ENCODE measurements at regions not wholly inside any gene's neighbourhood (a gene's known extent, or its start where the extent isn't known, plus 50 kb on each side); places are given as distances from the start of the nearest gene placed in this dataset.

DNA sequence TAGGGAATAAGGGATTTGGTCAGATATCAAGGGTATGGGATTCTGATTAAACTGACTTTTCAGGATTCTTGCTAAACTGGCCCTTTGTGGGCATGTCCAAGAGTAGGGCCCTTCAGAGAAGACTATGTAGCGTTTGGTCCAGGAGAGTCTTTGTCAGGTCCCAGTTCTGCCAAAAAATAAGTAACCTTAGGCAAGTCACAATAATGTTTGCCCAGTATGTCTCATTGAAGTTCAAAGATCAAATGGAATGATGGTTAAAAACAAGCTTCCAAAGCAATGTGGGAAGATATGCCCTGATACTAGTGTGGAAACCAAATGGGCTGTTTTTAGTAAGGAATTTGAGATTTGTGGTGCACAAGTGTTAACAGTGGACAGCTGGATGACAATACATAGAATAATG is 454.4 kb downstream of the WDR72 start:
- no peak overlapping the region for H3K27ac ChIP-seq
- TF ChIP-seq, protein P1, sequence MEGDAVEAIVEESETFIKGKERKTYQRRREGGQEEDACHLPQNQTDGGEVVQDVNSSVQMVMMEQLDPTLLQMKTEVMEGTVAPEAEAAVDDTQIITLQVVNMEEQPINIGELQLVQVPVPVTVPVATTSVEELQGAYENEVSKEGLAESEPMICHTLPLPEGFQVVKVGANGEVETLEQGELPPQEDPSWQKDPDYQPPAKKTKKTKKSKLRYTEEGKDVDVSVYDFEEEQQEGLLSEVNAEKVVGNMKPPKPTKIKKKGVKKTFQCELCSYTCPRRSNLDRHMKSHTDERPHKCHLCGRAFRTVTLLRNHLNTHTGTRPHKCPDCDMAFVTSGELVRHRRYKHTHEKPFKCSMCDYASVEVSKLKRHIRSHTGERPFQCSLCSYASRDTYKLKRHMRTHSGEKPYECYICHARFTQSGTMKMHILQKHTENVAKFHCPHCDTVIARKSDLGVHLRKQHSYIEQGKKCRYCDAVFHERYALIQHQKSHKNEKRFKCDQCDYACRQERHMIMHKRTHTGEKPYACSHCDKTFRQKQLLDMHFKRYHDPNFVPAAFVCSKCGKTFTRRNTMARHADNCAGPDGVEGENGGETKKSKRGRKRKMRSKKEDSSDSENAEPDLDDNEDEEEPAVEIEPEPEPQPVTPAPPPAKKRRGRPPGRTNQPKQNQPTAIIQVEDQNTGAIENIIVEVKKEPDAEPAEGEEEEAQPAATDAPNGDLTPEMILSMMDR (conservative IDR thresholded peaks at IDR 0.05) = no peak

- H3K27ac ChIP-seq = no peak overlapping the region
- TF ChIP-seq, protein P1 (conservative IDR thresholded peaks at IDR 0.05) = no peak
Observed at GRCh38 chr15:53297828-53298227, 461.6 kb downstream of the WDR72 start.

DNA sequence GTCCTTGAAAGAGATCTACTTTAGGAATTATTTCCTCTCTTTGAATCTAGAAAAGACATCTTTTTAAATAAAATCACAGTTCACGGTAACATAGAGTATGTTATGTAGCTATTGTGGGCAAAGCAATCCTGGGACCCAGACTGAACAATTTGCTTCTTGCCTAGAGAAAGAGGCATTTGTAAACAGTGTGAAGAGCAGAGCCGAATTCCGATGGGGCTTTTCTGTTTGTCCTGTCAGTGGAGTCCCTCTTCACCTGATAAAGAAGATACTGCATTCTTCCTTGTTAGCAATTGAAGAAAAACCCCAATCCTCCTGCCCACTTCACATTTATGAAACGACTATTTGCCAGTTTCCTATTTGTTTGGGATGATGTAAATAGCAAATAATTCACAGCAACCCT is 462.9 kb downstream of the WDR72 start:
- TF ChIP-seq, protein P1 (conservative IDR thresholded peaks at IDR 0.05) = no peak
- H3K27ac ChIP-seq = no peak overlapping the region

GRCh38 chr15:53295574-53295973 is 463.9 kb downstream of the WDR72 start:
- H3K27ac ChIP-seq = no peak overlapping the region
- TF ChIP-seq, protein P1 (conservative IDR thresholded peaks at IDR 0.05) = no peak

DNA sequence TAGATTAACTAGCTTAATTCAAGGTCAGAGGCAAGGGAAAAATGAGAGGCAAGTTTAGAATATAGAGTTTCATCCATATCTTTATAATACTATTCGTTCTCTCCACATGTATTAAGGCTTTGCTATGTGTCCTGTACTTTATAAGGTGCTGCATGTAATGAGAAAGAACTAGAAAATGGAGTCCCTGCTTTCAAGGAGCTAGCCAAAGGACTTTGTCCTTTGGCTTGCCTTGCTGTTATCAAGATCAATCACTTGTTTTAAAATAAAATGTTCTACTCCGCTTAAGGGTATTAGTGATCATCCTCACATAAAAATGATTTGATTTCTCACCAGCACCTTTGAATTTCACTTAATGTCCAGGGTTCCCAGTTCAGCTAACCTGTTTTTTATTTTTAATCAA is 470.9 kb downstream of the WDR72 start:
- TF ChIP-seq, protein P1 (conservative IDR thresholded peaks at IDR 0.05) = no peak
- no peak overlapping the region for H3K27ac ChIP-seq

- no peak overlapping the region for H3K27ac ChIP-seq
- TF ChIP-seq, protein P1 (conservative IDR thresholded peaks at IDR 0.05) = no peak
Observed at GRCh38 chr15:53274630-53275029, 484.5 kb upstream of the ONECUT1 start.

GRCh38 chr15:53272116-53272515 is 482.0 kb upstream of the ONECUT1 start:
- TF ChIP-seq, protein P1 (conservative IDR thresholded peaks at IDR 0.05) = no peak
- no peak overlapping the region for H3K27ac ChIP-seq

DNA sequence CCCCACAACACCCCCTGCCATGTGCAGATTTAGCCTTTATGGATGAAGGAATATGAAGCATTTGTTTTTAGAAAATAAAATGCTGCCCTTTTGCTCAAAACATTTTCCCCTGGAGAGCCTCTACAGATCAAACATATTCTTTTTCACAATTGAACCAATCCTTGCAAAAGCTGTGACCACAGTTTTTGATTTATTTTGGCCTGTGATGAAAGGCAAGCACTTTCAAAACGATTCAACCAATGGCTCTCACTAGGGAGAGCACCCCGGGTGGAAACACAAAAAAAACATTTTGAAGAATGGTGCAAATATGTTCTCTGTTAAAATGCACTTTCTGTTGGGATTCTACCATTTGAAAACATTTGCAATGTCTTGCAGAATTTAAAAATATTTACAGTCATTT is 476.0 kb upstream of the ONECUT1 start:
- no peak overlapping the region for H3K27ac ChIP-seq
- TF ChIP-seq, protein P1 (conservative IDR thresholded peaks at IDR 0.05) = no peak

All from VCaP (cell line).